ENCODE measurements at regions not wholly inside any gene's neighbourhood (a gene's known extent, or its start where the extent isn't known, plus 50 kb on each side); places are given as distances from the start of the nearest gene placed in this dataset.

DNA sequence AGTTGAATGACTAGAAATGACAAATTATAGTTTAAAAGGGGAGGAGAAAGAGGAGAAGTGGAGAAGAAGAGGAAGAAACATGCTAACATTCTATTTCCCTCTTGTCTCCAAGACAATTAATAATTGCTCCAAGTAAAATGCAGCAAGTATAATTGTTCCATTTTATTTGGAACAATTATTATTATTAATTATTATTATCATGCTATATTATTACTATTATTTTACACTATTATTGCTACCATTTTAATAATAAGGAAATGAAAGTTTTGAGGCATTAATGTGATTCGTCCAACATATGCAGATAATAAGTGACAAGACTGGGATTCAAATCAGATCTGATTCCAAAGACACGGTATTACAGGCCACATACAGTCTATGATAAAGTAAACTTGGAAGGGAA, 293.6 kb upstream of the ZC3H12C start:
- Histone ChIP-seq H3K9ac (ENCODE audit: low read depth, low read length) (no peak overlapping the region), H3K4me3 (ENCODE audit: low read depth, low read length) (no peak overlapping the region), H3K36me3 (ENCODE audit: control insufficient read depth, insufficient read depth, low read length) (no peaks in the 10 kb centered on the region), H3K4me1 (ENCODE audit: control insufficient read depth, insufficient read depth, low read length) (no peaks in the 10 kb centered on the region), H3K27ac (ENCODE audit: low read depth, low read length) (no peak overlapping the region), H3K9me3 (ENCODE audit: control insufficient read depth, insufficient read depth, low read length) (no peaks in the 10 kb centered on the region), H3K27me3 (ENCODE audit: control insufficient read depth, insufficient read depth, low read length) (no peaks in the 10 kb centered on the region)

DNA sequence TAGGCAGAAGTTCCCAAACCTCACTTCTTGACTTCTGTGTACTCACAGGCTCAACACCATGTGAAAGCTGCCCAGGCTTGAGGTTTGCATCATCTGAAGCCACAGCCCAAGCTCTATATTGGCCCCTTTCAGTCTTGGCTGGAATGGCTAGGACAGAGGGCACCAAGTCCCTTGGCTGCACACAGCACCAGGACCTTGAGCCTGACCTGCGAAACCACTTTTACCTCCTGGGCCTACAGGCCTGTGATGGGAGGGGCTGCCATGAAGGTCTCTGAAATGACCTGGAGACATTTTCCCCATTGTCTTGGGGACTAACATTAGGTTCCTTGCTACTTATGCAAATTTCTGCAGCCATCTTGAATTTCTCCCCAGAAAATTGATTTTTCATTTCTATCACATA, 288.3 kb upstream of the ZC3H12C start:
- H3K9me3 ChIP-seq (ENCODE audit: control insufficient read depth, insufficient read depth, low read length), result no peaks in the 10 kb centered on the region
- H3K4me1 ChIP-seq (ENCODE audit: control insufficient read depth, insufficient read depth, low read length), result no peaks in the 10 kb centered on the region
- H3K9ac ChIP-seq (ENCODE audit: low read depth, low read length), result no peak overlapping the region
- no peaks in the 10 kb centered on the region for H3K27me3 ChIP-seq (ENCODE audit: control insufficient read depth, insufficient read depth, low read length)
- H3K4me3 ChIP-seq (ENCODE audit: low read depth, low read length), result no peak overlapping the region
- H3K36me3 ChIP-seq (ENCODE audit: control insufficient read depth, insufficient read depth, low read length), result no peaks in the 10 kb centered on the region
- H3K27ac ChIP-seq (ENCODE audit: low read depth, low read length), result no peak overlapping the region

DNA sequence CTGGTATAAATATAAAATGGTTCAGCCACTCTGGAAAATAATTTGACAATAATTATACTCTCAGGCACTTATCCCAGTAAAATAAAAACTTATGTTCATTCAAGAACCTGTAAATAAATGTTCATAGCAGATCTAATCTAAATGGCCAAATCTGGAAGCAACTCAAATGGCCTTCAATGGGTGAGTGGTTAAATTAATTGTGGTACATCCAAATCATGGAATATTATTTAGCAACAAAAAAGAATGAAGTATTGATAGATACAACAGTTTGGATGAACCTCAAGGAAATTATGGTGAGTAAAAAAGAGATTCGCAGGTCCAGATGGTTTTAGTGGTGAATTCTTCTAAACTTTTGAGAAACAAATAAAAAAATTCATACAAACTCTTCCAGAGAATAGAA, 287.0 kb upstream of the ZC3H12C start:
- Histone ChIP-seq H3K27me3 (ENCODE audit: control insufficient read depth, insufficient read depth, low read length) (no peaks in the 10 kb centered on the region), H3K36me3 (ENCODE audit: control insufficient read depth, insufficient read depth, low read length) (no peaks in the 10 kb centered on the region), H3K9me3 (ENCODE audit: control insufficient read depth, insufficient read depth, low read length) (no peaks in the 10 kb centered on the region), H3K9ac (ENCODE audit: low read depth, low read length) (no peak overlapping the region), H3K27ac (ENCODE audit: low read depth, low read length) (no peak overlapping the region), H3K4me3 (ENCODE audit: low read depth, low read length) (no peak overlapping the region), H3K4me1 (ENCODE audit: control insufficient read depth, insufficient read depth, low read length) (no peaks in the 10 kb centered on the region)

DNA sequence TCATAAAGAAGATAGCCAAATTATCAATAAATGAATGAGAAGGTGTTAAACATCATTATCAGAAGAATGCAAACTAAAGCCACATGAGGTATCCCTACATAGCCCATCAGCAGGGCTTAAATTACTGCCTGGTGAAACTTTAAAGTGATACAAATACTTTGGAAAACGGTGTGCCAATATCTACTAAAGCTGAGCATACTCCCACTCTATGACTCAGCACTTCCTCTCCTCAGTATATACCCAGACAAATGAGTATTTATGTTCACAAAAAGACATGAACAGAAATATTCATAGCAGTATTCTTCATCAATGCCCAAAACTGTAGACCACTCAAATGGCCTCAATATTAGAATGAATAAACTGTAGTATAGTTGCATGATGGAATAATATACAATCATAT, 284.6 kb upstream of the ZC3H12C start:
- H3K27ac ChIP-seq (ENCODE audit: low read depth, low read length), result no peak overlapping the region
- H3K27me3 ChIP-seq (ENCODE audit: control insufficient read depth, insufficient read depth, low read length), result no peaks in the 10 kb centered on the region
- no peaks in the 10 kb centered on the region for H3K36me3 ChIP-seq (ENCODE audit: control insufficient read depth, insufficient read depth, low read length)
- H3K9me3 ChIP-seq (ENCODE audit: control insufficient read depth, insufficient read depth, low read length), result no peaks in the 10 kb centered on the region
- H3K4me3 ChIP-seq (ENCODE audit: low read depth, low read length), result no peak overlapping the region
- no peaks in the 10 kb centered on the region for H3K4me1 ChIP-seq (ENCODE audit: control insufficient read depth, insufficient read depth, low read length)
- no peak overlapping the region for H3K9ac ChIP-seq (ENCODE audit: low read depth, low read length)

DNA sequence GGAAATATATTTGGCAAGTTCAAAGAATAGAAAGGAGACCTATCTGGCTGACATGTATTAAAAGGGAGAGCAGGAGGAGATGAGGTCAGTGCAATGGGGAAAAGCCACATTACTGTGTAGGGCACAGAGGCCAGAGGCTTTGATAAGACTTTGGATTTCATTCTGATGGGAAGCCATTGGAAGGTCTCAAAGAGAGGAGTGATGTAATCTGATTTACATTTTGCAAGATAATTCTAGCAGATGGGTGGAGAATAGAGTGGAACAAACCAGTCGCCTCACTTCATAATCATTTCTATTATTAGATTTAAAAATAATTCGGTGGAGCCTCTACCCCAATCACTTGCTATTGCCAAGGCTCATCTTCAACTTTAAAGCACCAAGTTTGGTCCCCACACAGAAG, 278.4 kb upstream of the ZC3H12C start:
- H3K4me3 ChIP-seq (ENCODE audit: low read depth, low read length), result no peak overlapping the region
- H3K27ac ChIP-seq (ENCODE audit: low read depth, low read length), result no peak overlapping the region

DNA sequence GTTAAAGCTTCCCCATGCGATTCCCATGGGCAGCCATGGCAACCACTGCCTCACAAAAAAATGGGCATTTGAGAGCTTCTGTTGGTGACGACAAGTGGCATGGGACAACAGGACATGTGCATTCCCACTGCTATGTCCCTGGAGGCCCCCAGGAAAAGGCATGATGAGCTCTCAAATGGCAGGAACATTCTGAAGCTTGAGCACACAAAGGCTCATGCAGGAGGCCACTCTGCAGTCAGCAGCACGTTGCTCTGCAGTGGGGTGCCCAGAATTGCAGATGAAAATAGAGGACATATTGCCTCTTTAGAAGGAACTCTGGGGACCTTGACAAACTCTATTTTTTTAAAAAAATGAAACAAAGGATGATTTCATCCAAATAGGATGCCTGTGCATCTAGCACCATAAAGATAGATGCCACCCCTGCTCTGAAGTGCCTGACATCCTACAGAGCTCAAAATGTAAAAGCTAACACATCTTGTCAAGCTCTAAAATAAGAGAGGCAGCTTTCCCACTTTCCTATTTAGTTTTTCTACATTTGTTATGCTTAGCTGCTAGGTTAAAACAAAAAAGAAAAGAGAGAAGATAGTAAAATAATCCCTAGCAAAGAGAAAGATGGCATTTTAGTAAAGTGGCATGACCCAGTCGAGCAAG, 277.6 kb upstream of the ZC3H12C start:
- Histone ChIP-seq H3K4me3 (ENCODE audit: low read depth, low read length) (no peak overlapping the region), H3K9ac (ENCODE audit: low read depth, low read length) (no peak overlapping the region), H3K27ac (ENCODE audit: low read depth, low read length) (no peak overlapping the region), H3K36me3 (ENCODE audit: control insufficient read depth, insufficient read depth, low read length) (no peaks in the 10 kb centered on the region), H3K9me3 (ENCODE audit: control insufficient read depth, insufficient read depth, low read length) (no peaks in the 10 kb centered on the region), H3K4me1 (ENCODE audit: control insufficient read depth, insufficient read depth, low read length) (no peaks in the 10 kb centered on the region), H3K27me3 (ENCODE audit: control insufficient read depth, insufficient read depth, low read length) (no peaks in the 10 kb centered on the region)

More for the DNA sequence above, 278.4 kb upstream of the ZC3H12C start:
- no peak overlapping the region for H3K9ac ChIP-seq (ENCODE audit: low read depth, low read length)
- H3K36me3 ChIP-seq (ENCODE audit: control insufficient read depth, insufficient read depth, low read length), result no peaks in the 10 kb centered on the region
- H3K4me1 ChIP-seq (ENCODE audit: control insufficient read depth, insufficient read depth, low read length), result no peaks in the 10 kb centered on the region
- H3K27me3 ChIP-seq (ENCODE audit: control insufficient read depth, insufficient read depth, low read length), result no peaks in the 10 kb centered on the region
- H3K9me3 ChIP-seq (ENCODE audit: control insufficient read depth, insufficient read depth, low read length), result no peaks in the 10 kb centered on the region

DNA sequence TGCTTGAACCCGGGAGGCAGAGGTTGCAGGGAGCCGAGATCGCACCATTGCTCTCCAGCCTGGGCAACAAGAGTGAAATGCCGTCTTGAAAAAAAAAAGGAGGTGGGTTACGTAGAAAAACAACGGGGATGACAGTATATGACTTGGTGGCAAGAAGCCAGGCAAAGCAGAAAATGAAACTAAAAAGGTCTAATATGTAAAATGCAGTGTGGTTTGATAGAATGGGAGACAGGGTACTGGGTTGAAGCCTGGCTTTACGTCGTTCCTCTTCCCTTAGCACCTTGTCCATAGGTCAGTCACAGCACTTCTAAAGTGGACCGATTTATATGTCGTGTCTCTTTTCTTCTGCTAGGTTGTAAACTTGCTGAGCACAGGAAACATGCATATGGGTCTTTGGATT, 274.9 kb upstream of the ZC3H12C start:
- H3K4me3 ChIP-seq (ENCODE audit: low read depth, low read length), result no peak overlapping the region
- H3K9ac ChIP-seq (ENCODE audit: low read depth, low read length), result no peak overlapping the region
- 0 out of 2 replicates have a peak, but pooled peaks cover 4% of the 10 kb centered on the region for H3K4me1 ChIP-seq (ENCODE audit: control insufficient read depth, insufficient read depth, low read length)
- H3K9me3 ChIP-seq (ENCODE audit: control insufficient read depth, insufficient read depth, low read length), result no peaks in the 10 kb centered on the region
- no peak overlapping the region for H3K27ac ChIP-seq (ENCODE audit: low read depth, low read length)
- no peaks in the 10 kb centered on the region for H3K36me3 ChIP-seq (ENCODE audit: control insufficient read depth, insufficient read depth, low read length)
- H3K27me3 ChIP-seq (ENCODE audit: control insufficient read depth, insufficient read depth, low read length), result no peaks in the 10 kb centered on the region

DNA sequence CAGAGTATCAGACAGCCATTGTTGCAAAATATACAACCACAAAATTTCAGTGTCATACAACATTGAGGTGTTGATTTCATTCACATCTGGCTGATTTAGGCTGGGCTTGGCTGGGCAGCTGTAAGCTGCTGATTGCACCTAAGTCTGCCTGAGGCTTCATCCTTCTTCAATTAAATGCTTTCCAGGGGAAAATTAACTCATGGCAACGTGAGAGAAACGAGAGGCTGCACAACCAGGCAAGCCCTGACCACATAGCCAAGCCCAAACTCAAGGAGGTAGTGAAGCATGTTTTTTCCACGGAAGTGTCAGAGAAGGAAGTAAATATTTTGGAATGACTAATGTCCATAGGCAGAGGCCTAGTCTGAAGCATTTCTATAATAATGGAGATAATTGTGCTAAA, 273.8 kb upstream of the ZC3H12C start:
- no peaks in the 10 kb centered on the region for H3K9me3 ChIP-seq (ENCODE audit: control insufficient read depth, insufficient read depth, low read length)
- no peak overlapping the region for H3K4me3 ChIP-seq (ENCODE audit: low read depth, low read length)
- H3K4me1 ChIP-seq (ENCODE audit: control insufficient read depth, insufficient read depth, low read length), result 0 out of 2 replicates have a peak, but pooled peaks cover 4% of the 10 kb centered on the region
- no peak overlapping the region for H3K27ac ChIP-seq (ENCODE audit: low read depth, low read length)
- H3K27me3 ChIP-seq (ENCODE audit: control insufficient read depth, insufficient read depth, low read length), result no peaks in the 10 kb centered on the region
- no peaks in the 10 kb centered on the region for H3K36me3 ChIP-seq (ENCODE audit: control insufficient read depth, insufficient read depth, low read length)
- no peak overlapping the region for H3K9ac ChIP-seq (ENCODE audit: low read depth, low read length)

DNA sequence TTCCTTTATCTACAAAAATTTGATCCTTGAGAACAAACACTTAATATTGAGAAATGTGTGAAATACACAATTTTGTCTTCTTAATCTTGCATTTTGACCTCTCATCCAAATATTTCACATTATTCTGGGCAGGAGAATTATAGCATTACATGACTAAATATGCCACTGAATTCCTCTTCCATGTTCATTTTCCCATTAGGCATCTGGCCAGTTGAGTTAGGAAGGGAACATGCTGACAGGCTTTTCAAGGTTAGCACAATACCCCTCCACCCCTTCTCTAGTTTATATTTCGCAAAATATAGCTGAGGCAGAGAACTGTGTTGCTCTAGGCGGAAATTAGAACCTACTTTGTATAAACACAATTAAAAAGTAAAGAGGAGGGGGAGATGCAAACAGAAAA, 271.7 kb upstream of the ZC3H12C start:
- no peak overlapping the region for H3K4me3 ChIP-seq (ENCODE audit: low read depth, low read length)
- 0 out of 2 replicates have a peak, but pooled peaks cover 4% of the 10 kb centered on the region for H3K4me1 ChIP-seq (ENCODE audit: control insufficient read depth, insufficient read depth, low read length)
- H3K36me3 ChIP-seq (ENCODE audit: control insufficient read depth, insufficient read depth, low read length), result no peaks in the 10 kb centered on the region
- no peak overlapping the region for H3K27ac ChIP-seq (ENCODE audit: low read depth, low read length)
- no peak overlapping the region for H3K9ac ChIP-seq (ENCODE audit: low read depth, low read length)
- no peaks in the 10 kb centered on the region for H3K9me3 ChIP-seq (ENCODE audit: control insufficient read depth, insufficient read depth, low read length)
- H3K27me3 ChIP-seq (ENCODE audit: control insufficient read depth, insufficient read depth, low read length), result no peaks in the 10 kb centered on the region

DNA sequence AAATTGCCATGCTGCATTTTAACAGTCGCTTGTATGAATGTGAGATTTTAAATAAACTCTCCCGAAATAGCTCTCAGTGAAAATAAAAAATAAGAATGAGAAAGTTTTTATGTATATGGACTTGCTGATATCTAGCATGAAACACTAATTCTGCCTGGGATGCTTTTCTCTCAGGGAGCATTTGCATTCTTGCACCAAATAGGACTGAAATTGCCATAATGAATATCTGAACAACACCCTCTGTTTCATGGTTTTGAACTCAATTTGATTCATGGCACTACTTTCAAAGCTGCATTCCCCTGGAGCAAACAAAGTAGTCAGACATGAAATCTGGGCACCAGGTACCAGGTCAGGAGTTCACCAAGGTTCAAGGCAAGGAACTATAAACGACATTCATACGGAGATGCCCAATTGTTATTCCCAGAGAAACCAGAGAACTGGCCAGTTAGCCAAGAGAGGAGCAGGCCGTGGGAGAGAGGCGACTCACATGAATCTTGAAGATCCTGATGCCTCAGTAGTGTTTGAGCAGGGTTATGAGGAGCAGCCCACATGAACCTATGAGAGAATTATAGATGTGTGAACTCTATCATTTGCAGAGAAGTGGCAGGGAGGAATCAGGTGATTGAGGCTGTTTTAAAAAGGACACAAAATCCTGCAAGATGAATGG, 270.6 kb upstream of the ZC3H12C start:
- H3K9me3 ChIP-seq (ENCODE audit: control insufficient read depth, insufficient read depth, low read length), result no peaks in the 10 kb centered on the region
- no peaks in the 10 kb centered on the region for H3K27me3 ChIP-seq (ENCODE audit: control insufficient read depth, insufficient read depth, low read length)
- no peak overlapping the region for H3K27ac ChIP-seq (ENCODE audit: low read depth, low read length)
- H3K36me3 ChIP-seq (ENCODE audit: control insufficient read depth, insufficient read depth, low read length), result no peaks in the 10 kb centered on the region
- H3K4me3 ChIP-seq (ENCODE audit: low read depth, low read length), result no peak overlapping the region
- 0 out of 2 replicates have a peak, but pooled peaks cover 4% of the 10 kb centered on the region for H3K4me1 ChIP-seq (ENCODE audit: control insufficient read depth, insufficient read depth, low read length)
- H3K9ac ChIP-seq (ENCODE audit: low read depth, low read length), result no peak overlapping the region

DNA sequence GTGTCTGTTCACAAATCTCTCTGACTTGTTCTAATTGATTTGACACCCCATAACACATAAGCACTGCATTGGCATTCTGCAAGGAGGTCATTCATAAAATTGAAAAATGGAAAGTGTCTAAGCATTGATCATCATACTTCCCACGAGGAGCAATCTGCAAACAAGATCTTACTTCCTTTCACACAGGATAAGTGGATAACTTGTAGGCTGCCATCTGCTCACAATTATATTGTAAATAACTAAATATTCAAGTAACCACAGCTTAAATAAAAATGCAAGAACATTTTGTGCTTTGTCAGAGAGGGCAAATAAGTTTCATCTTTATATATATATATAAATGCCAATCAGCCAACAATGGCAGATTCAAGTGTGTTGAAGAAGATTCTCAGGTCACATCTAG, 264.8 kb upstream of the ZC3H12C start:
- no peak overlapping the region for H3K4me3 ChIP-seq (ENCODE audit: low read depth, low read length)
- H3K27ac ChIP-seq (ENCODE audit: low read depth, low read length), result no peak overlapping the region
- H3K9ac ChIP-seq (ENCODE audit: low read depth, low read length), result no peak overlapping the region
- H3K36me3 ChIP-seq (ENCODE audit: control insufficient read depth, insufficient read depth, low read length), result no peaks in the 10 kb centered on the region
- H3K27me3 ChIP-seq (ENCODE audit: control insufficient read depth, insufficient read depth, low read length), result no peaks in the 10 kb centered on the region
- H3K9me3 ChIP-seq (ENCODE audit: control insufficient read depth, insufficient read depth, low read length), result no peaks in the 10 kb centered on the region
- H3K4me1 ChIP-seq (ENCODE audit: control insufficient read depth, insufficient read depth, low read length), result no peaks in the 10 kb centered on the region

All from HUES48 (cell line).